T47D (cell line): ENCODE measurements at regions not wholly inside any gene's neighbourhood (a gene's known extent, or its start where the extent isn't known, plus 50 kb on each side); places are given as distances from the start of the nearest gene placed in this dataset.

Experiments
- DNase-seq, 2 experiments: peaks; one replicate each; pipeline versions ENCODE4 v3.0.0 to v3.0.0-alpha.2; 2011 to 2012; ENCODE audit warnings: low read depth in 1 of 2, low spot score in 1 of 2
- JUND ChIP-seq: IDR thresholded peaks from 2 replicates; pipeline ENCODE4 v1.6.1; 2012; ENCODE audit warnings: low read depth
- in situ Hi-C: cut with HindIII; loops from 2 replicates; pipeline ENCODE4 v1.10.0; 2016; ENCODE audit warnings: low sequenced_read_pairs, low pct_unique_long_range_greater_than_20kb

- TF ChIP-seq JUND, result no peak
- no peak for DNase-seq
- in situ Hi-C loops, result no loop called here
Observed at GRCh38 chr1:59020151-59020997, 236.5 kb upstream of the JUN start.

- in situ Hi-C loops, result no loop called here
- DNase-seq, result no peak
Observed at GRCh38 chr1:59022199-59022598, 238.4 kb upstream of the JUN start.

GRCh38 chr1:59022799-59023198 lies 239.0 kb upstream of the JUN start:
- DNase-seq, result no peak
- in situ Hi-C loops, result no loop called here
- TF ChIP-seq JUND, result no peak

More at GRCh38 chr1:59022199-59022598, 238.4 kb upstream of the JUN start:
- TF ChIP-seq JUND, result no peak

- in situ Hi-C loops, result no loop called here
- TF ChIP-seq JUND, result no peak
- DNase-seq, result no peak
Observed at GRCh38 chr1:59025201-59025600, 241.4 kb upstream of the JUN start.

GRCh38 chr1:59025898-59026426 lies 242.1 kb upstream of the JUN start:
- DNase-seq, result no peak
- in situ Hi-C loops, result no loop called here
- no peak for TF ChIP-seq JUND

GRCh38 chr1:59026472-59026948 lies 242.7 kb upstream of the JUN start:
- in situ Hi-C loops, result no loop called here
- DNase-seq, result no peak
- TF ChIP-seq JUND, result no peak

- in situ Hi-C loops, result no loop called here
- no peak for DNase-seq
Observed at GRCh38 chr1:59027177-59027576, 243.3 kb upstream of the JUN start.

GRCh38 chr1:59028048-59028447 lies 244.2 kb upstream of the JUN start:
- DNase-seq, result no peak
- in situ Hi-C loops, result no loop called here
- no peak for TF ChIP-seq JUND

More at GRCh38 chr1:59027177-59027576, 243.3 kb upstream of the JUN start:
- TF ChIP-seq JUND, result no peak

- in situ Hi-C loops, result no loop called here
- DNase-seq, result no peak
- TF ChIP-seq JUND, result no peak
Observed at GRCh38 chr1:59029411-59030167, 245.7 kb upstream of the JUN start.

GRCh38 chr1:59032228-59032627 lies 248.4 kb upstream of the JUN start:
- in situ Hi-C loops, result no loop called here
- no peak for TF ChIP-seq JUND
- no peak for DNase-seq

GRCh38 chr1:59033761-59034160 lies 249.9 kb upstream of the JUN start:
- in situ Hi-C loops, result no loop called here

GRCh38 chr1:59034925-59035324 lies 251.1 kb upstream of the JUN start:
- in situ Hi-C loops, result no loop called here
- TF ChIP-seq JUND, result no peak
- DNase-seq, result no peak

More at GRCh38 chr1:59033761-59034160, 249.9 kb upstream of the JUN start:
- no peak for TF ChIP-seq JUND
- no peak for DNase-seq

- no peak for DNase-seq
- in situ Hi-C loops, result no loop called here
- no peak for TF ChIP-seq JUND
Observed at GRCh38 chr1:59039551-59039950, 255.7 kb upstream of the JUN start.
